OCI-LY7 (cell line): ENCODE measurements at regions not wholly inside any gene's neighbourhood (a gene's known extent, or its start where the extent isn't known, plus 50 kb on each side); places are given as distances from the start of the nearest gene placed in this dataset.

Source experiments
- CTCF ChIP-seq: fragments of 200-600 bp; sonication (generic); conservative IDR thresholded peaks from 2 replicates; pipeline ENCODE4 v1.5.1; 2014; ENCODE audit warnings: mild to moderate bottlenecking, antibody characterized with exemption, low read length, moderate library complexity, mixed read lengths
- EZH2phosphoT487 ChIP-seq: fragments of 200-600 bp; sonication (generic); IDR thresholded peaks from 2 replicates; pipeline ENCODE4 v1.6.1; 2018; ENCODE audit warnings: low read depth, borderline replicate concordance, mild to moderate bottlenecking, mixed run types, antibody characterized with exemption, low read length, moderate library complexity, mixed read lengths

GRCh38 chr3:65201926-65202325, 514.1 kb upstream of the ADAMTS9 start:
- TF ChIP-seq CTCF: no peak
- no peak for TF ChIP-seq EZH2phosphoT487
